NOMO-1 treated with dmso at 0.1 percent for 144 hours (cell line): ENCODE measurements at regions not wholly inside any gene's neighbourhood (a gene's known extent, or its start where the extent isn't known, plus 50 kb on each side); places are given as distances from the start of the nearest gene placed in this dataset.
"Not testable (repeated sequence)": the region's sequence is repeated elsewhere in the genome, so short reads cannot be mapped to it uniquely, and the experiment has no call there.

Experiments
- DNase-seq: peaks from one replicate; lab custom pipeline; 2025; ENCODE audit not compliant: unreplicated experiment; lab: John Stamatoyannopoulos, UW

- no peak for DNase-seq
These were observed 185.2 kb downstream of the AEBP2 start for GRCh38 chr12:19624491-19624890.

GRCh38 chr12:19625551-19625950, 186.3 kb downstream of the AEBP2 start:
- DNase-seq: not testable (repeated sequence)

GRCh38 chr12:19627719-19628118, 188.4 kb downstream of the AEBP2 start:
- no peak for DNase-seq

GRCh38 chr12:19630536-19630935, 191.2 kb downstream of the AEBP2 start:
- no peak for DNase-seq

GRCh38 chr12:19633194-19633593, 193.9 kb downstream of the AEBP2 start:
- no peak for DNase-seq

GRCh38 chr12:19633641-19634040, 194.3 kb downstream of the AEBP2 start:
- DNase-seq: no peak

GRCh38 chr12:19639781-19640415, 200.6 kb downstream of the AEBP2 start:
- DNase-seq: no peak

GRCh38 chr12:19641235-19642080, 202.2 kb downstream of the AEBP2 start:
- DNase-seq: no peak

- DNase-seq: no peak
These were observed 203.1 kb downstream of the AEBP2 start for GRCh38 chr12:19642345-19642744.

- no peak for DNase-seq
These were observed 204.3 kb downstream of the AEBP2 start for GRCh38 chr12:19643635-19644034.

- DNase-seq: no peak
These were observed 205.3 kb downstream of the AEBP2 start for GRCh38 chr12:19644571-19644970.

- no peak for DNase-seq
These were observed 206.5 kb downstream of the AEBP2 start for GRCh38 chr12:19645823-19646222.

- no peak for DNase-seq
These were observed 207.3 kb downstream of the AEBP2 start for GRCh38 chr12:19646599-19646998.

- DNase-seq: peak; percentile 83
These were observed 208.7 kb downstream of the AEBP2 start for GRCh38 chr12:19647806-19648556.

- DNase-seq: no peak
These were observed 209.3 kb downstream of the AEBP2 start for GRCh38 chr12:19648591-19648990.

- no peak for DNase-seq
These were observed 213.1 kb downstream of the AEBP2 start for GRCh38 chr12:19652386-19652785.

GRCh38 chr12:19654650-19655376, 215.5 kb downstream of the AEBP2 start:
- DNase-seq: no peak

- DNase-seq: no peak
These were observed 217.9 kb downstream of the AEBP2 start for GRCh38 chr12:19657118-19657731.

GRCh38 chr12:19657732-19658130, 218.4 kb downstream of the AEBP2 start:
- DNase-seq: no peak

GRCh38 chr12:19659086-19659485, 219.8 kb downstream of the AEBP2 start:
- no peak for DNase-seq

- no peak for DNase-seq
These were observed 220.2 kb downstream of the AEBP2 start for GRCh38 chr12:19659501-19659900.
